Stimulated activated CD4-positive, alpha-beta T cell treated with anti-CD3 and anti-CD28 coated beads, Interleukin-12 subunit alpha, Interleukin-12 subunit beta, amount 100 ng/mL, for 24 hours (primary cell): ENCODE measurements at regions not wholly inside any gene's neighbourhood (a gene's known extent, or its start where the extent isn't known, plus 50 kb on each side); places are given as distances from the start of the nearest gene placed in this dataset.
A peak's percentile ranks its signal among the peaks of the same experiment; 100 is the strongest.

Experiments used
- DNase-seq, 2 experiments: peaks; one replicate each; pipeline ENCODE4 v3.0.0-alpha.2; 2020; ENCODE audit warnings: low read depth in 2 of 2

GRCh38 chr2:57497489-57498096 lies 549.0 kb upstream of the VRK2 start:
- peak in 1 of 2 experiments; percentile 15 for DNase-seq

- no peak for DNase-seq
Measured at GRCh38 chr2:57504787-57505186, 541.8 kb upstream of the VRK2 start.

- no peak for DNase-seq
Measured at GRCh38 chr2:57509189-57509588, 537.4 kb upstream of the VRK2 start.

DNA sequence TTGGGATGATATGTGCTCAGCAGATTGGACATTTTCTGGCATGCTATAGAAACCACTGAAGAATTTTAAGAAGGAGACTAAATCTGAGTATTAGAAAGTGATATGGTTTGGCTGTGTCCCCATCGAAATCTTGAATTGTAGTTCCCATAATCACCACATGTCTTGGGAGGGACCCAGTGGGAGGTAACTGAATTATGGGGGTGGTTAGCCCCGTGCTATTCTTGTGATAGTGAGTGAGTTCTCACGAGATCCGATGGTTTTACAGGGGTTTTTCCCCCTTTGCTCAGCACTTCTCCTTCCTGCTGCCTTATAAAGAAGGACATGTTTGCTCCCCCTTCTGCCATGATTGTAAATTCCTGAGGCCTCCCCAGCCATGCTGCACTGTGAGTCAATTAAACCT lies 535.9 kb upstream of the VRK2 start:
- DNase-seq: no peak

DNA sequence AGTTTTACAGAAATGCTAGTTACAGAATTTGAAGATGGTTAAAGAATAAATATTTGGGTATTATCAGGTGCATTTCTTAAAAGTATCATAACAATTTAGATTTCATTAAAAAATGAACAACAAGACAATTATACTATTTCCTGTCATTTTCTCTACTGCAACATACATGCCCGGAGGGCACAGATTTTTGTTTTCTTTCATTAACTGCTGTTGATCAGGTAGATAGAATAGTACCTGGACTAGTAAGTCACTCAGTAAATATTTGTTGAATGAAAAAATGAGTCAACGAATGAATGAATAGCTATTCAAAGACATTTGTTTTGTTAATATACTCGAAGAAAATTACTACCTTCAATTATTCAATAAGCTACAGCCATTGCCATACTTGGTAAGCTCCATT lies 531.2 kb upstream of the VRK2 start:
- DNase-seq: no peak

DNA sequence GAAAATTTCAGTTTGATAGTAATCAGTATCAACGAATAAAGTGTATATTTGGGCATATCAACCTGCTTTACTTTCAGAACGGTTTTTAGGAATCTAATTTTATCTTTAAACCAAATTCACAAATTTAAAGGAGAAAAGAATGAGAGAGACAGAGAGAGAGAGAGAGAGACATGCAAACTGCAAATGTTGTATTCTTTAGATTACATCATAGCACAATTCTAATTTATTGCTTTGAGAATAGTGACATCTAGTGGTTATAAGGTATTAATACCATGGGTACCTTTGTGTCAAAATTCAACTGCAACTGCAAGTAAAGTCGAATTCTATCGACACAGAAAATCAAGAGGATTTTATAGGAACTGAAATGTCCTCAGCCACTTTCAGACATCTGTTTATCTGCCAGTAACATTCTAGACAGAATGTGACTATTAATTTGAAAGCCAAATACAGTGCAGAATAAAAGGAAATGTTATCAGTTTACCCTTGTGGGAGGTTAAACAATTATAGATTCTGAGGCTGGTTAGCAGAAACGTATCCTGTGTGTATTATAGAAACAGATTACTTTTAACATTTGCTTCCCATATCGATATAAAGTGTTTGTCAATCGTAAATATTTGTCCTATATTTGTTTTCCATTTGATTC lies 529.8 kb upstream of the VRK2 start:
- no peak for DNase-seq

- DNase-seq: no peak
Measured at GRCh38 chr2:57523304-57523703, 523.3 kb upstream of the VRK2 start.

DNA sequence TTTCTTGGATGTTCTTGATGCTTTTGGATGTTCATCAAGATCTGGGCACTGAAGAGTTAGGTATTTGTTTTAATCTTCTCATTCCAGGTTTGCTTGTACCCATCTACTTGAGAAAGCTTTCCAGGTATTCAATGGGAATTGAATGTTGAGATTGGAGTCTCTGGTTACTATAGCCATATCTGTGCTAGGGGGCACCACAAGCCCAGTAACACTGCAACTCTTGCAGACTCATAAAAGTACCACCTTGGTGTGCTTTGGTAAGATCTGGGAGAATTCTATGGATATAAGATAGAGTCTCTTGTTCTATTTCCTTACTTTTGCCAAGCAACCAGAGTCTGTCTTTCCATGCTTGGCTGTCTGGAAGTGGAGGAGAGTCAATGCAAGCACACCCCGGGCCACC lies 518.9 kb upstream of the VRK2 start:
- DNase-seq: no peak

DNA sequence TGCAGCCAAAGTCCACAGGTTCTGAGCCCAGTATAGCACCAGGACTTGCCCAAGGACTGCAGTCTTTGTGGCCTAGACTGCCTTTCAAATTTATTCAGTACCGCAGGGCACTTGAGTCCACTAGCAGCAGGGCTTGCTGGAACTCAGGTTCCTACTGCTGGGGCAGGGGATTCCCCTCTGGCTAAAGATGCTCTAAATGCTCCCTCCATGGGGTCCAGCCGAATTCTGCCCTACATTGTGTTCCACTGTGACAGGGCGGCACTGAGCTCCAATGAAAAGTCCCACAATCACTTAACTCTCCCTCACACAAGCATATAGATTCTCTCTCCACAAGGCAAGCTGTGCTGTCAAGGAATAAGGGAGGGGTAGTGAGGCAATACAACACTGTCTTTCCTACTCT lies 518.1 kb upstream of the VRK2 start:
- no peak for DNase-seq

- DNase-seq: no peak
Measured at GRCh38 chr2:57534358-57534757, 512.2 kb upstream of the VRK2 start.

- no peak for DNase-seq
Measured at GRCh38 chr2:57536535-57537231, 509.9 kb upstream of the VRK2 start.

DNA sequence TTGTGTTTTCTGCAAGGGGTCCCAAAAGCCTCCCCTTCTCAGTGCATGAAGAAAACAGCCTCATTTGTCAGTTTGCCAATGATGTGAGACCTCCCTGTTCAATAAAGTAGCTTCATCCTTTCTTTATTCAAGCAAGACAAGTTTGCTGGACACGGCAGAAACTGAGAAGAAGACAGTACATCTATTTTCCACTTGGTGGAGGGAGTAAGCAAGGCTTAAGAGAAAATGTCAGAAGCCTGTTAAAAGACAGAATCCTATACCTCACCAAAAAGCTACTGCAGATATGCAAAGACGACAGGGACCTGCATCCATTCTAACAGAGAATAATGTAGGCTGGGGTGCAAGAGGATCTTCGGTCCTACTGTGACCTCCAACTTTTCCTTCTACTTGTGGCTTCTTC lies 506.8 kb upstream of the VRK2 start:
- no peak for DNase-seq

DNA sequence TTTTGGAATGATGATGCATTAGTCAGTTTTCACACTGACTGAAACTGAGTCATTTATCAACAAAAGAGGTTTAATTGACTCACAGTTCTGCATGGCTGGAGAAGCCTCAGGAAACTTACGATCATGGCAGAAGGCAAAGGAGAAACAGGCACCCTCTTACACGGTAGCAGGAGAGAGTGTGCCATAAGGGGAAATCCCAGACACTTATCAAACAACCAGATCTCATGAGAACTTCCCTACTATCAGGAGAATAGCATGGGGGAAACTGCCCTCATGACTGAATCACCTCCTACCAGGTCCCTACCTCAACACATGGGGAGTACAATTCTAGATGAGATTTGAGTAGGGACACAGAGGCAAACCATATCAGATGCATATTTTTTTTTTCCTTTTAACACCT lies 504.5 kb upstream of the VRK2 start:
- no peak for DNase-seq

- no peak for DNase-seq
Measured at GRCh38 chr2:57543211-57543610, 503.4 kb upstream of the VRK2 start.

- DNase-seq: no peak
Measured at GRCh38 chr2:57544624-57545023, 502.0 kb upstream of the VRK2 start.

GRCh38 chr2:57546478-57546877 lies 500.1 kb upstream of the VRK2 start:
- DNase-seq: no peak

DNA sequence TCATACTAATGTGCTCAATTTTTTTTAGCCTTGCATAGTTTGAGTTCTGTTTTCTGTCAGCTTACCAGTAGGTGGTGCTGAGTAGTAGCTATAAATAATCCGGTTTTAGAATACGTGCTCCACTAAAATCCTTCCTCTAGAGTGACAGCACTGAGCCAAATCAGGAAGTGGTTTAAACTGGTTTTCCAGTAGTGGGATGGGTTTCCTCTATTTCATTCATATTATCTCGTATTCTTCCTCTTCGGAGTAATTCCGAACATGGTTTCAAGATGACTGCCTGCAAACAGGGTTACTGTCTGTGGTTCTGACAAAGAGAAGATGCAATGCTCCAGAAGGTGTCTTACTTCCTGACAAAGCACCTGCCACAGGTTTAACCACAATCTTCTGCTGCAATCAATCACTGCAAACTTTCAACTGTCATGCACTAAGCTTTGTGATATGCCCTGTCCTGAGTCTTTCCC lies 496.9 kb upstream of the VRK2 start:
- DNase-seq: no peak

DNA sequence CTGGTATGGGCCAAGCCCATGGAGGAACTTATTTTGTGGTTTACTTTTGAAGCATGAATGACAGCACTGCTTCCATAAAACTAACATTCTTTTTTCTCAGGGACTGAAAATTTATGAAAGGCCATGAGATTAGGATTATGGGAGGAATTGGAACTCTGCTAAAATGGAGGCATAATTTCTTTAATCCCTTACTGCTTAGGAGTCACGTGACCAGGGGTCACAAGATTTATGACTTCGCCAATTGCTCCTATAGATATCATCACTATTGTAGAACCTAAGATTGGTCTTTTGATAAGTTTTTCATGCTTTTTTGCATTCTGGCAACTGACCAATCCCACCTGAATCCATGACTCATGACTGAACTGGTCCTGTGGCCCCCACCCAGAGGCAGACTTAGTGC lies 495.7 kb upstream of the VRK2 start:
- no peak for DNase-seq

- no peak for DNase-seq
Measured at GRCh38 chr2:57552885-57553284, 493.7 kb upstream of the VRK2 start.

DNA sequence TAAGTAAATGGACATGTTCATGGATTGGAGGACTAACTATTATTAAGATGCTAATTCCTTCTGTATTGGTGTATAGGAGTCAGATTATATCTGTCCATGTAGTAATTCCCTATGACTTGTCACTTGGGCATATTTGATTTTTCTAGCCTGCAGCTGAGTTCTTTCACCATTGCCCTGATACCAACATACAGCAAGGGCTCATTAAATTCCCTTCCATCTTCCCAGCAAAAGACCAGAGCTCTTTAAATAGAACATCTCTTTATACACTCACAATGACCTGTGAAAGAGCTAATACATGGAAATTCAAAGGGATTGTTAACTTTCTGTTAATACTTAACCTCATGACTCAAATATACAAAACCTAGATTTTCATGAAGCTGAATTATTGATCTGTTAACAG lies 492.3 kb upstream of the VRK2 start:
- DNase-seq: no peak

GRCh38 chr2:57558312-57558711 lies 488.3 kb upstream of the VRK2 start:
- no peak for DNase-seq

DNA sequence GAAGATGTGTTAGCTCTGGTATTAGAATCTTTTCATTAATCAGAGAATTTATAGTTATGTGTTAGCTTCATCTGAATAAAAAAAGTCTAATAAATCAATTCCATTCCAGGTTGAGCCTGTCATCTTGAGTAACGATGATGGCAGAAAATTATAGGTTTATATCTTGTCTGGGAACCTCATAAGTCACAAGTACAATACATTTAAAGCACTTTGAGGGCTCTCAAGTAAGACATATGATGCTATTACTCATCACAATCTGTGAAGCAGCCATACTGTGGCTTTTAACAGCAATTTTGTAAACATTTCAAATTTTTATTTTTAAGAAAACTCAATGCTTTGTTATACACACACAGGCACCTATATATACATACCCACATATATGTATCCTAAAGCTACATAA lies 484.1 kb upstream of the VRK2 start:
- DNase-seq: no peak

DNA sequence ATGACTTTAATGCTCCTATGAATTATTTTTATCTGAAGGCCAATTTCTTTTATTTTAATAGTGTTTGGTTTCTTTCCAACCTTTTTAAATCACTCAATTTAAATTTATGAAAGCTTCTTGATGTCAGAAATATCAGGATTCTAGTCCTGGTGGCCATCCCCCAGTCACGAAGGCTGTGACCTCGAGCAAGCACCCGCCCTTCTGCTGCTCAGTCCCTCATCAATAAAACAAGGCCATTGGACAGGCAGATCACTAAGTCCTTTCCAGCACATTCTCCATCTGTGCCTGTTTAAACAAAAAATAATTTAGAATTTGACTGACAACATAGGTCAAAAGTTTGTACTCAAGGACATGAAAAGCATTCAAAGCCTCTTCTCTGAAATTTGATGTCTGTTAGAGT lies 483.6 kb upstream of the VRK2 start:
- no peak for DNase-seq
